PC-9 (cell line): ENCODE measurements at regions not wholly inside any gene's neighbourhood (a gene's known extent, or its start where the extent isn't known, plus 50 kb on each side); places are given as distances from the start of the nearest gene placed in this dataset.

Experiments used
- BruUV-seq: library from RNA; stranded (reverse); fragments of 400-500 nt; replicated peaks from 2 replicates; lab custom pipeline; 2021; lab: Mats Ljungman, UMichigan
- CTCF ChIA-PET: fragments of 300-600 bp; sonication (Branson Sonifier 250); formaldehyde crosslinking; loops from one replicate; lab custom pipeline; 2022; ENCODE audit warnings: antibody characterized with exemption; lab: Charles Lee
- POLR2A ChIA-PET: fragments of 300-600 bp; sonication (Branson Sonifier 250); formaldehyde crosslinking; loops from one replicate; lab custom pipeline; 2022; ENCODE audit warnings: antibody characterized with exemption; ENCODE audit not compliant: unreplicated experiment; lab: Charles Lee
- DNase-seq, 2 experiments: peaks; one replicate each; pipeline versions ENCODE4 v3.0.0 to v3.0.0-alpha.2; 2015 to 2022; ENCODE audit warnings: mixed read lengths in 1 of 2
- H2AFZ ChIP-seq: fragments of 200-600 bp; sonication (generic); 2 replicates; pipeline ENCODE4 v1.8.1; 2017; ENCODE audit warnings: antibody characterized with exemption
- H3F3A ChIP-seq: fragments of 200-600 bp; sonication (generic); 2 replicates; pipeline ENCODE4 v1.8.1; 2017; ENCODE audit warnings: antibody characterized with exemption, mild to moderate bottlenecking, low read depth; ENCODE audit not compliant: insufficient read depth
- H3K27ac ChIP-seq: fragments of 200-600 bp; sonication (generic); 2 replicates; pipeline ENCODE4 v1.6.1; 2016; ENCODE audit warnings: mixed run types
- H3K27me3 ChIP-seq: fragments of 200-600 bp; sonication (generic); 2 replicates; pipeline ENCODE4 v1.6.1; 2016; ENCODE audit warnings: low read depth, mixed run types; ENCODE audit not compliant: insufficient read depth
- H3K36me3 ChIP-seq: fragments of 200-600 bp; sonication (generic); 2 replicates; pipeline ENCODE4 v1.6.1; 2016; ENCODE audit warnings: low read depth, mixed run types
- H3K4me1 ChIP-seq: fragments of 200-600 bp; sonication (generic); replicated peaks from 2 replicates; pipeline ENCODE4 v1.6.1; 2016; ENCODE audit warnings: mixed run types; ENCODE audit not compliant: insufficient read depth
- H3K4me2 ChIP-seq: fragments of 200-600 bp; sonication (generic); 2 replicates; pipeline ENCODE4 v1.6.1; 2017; ENCODE audit warnings: mixed run types
- H3K4me3 ChIP-seq: fragments of 200-600 bp; sonication (generic); 2 replicates; pipeline ENCODE4 v1.6.1; 2016; ENCODE audit warnings: mixed run types
- H3K79me2 ChIP-seq: fragments of 200-600 bp; sonication (generic); 2 replicates; pipeline ENCODE4 v1.6.1; 2017; ENCODE audit warnings: low read depth, mixed run types
- H3K9me2 ChIP-seq: fragments of 200-600 bp; sonication (generic); 2 replicates; pipeline ENCODE4 v1.8.1; 2017; ENCODE audit warnings: mild to moderate bottlenecking; ENCODE audit not compliant: insufficient read depth
- H3K9me3 ChIP-seq: fragments of 200-600 bp; sonication (generic); 2 replicates; pipeline ENCODE4 v1.8.1; 2016; ENCODE audit warnings: low read depth; ENCODE audit not compliant: insufficient read depth
- H4K20me1 ChIP-seq: fragments of 200-600 bp; sonication (generic); 2 replicates; pipeline ENCODE4 v1.8.1; 2017; ENCODE audit not compliant: insufficient read depth
- EZH2 ChIP-seq: fragments of 200-600 bp; sonication (generic); IDR thresholded peaks from 2 replicates; pipeline ENCODE4 v1.8.0; 2017; ENCODE audit warnings: antibody characterized with exemption, low read depth
- intact Hi-C: fragments of 100-400 bp; cut with micrococcal nuclease; formaldehyde crosslinking; loops from one replicate; pipeline ENCODE4 v1.10.0; 2022; ENCODE audit not compliant: unreplicated experiment
- TF ChIP-seq, protein P1 (sequence below): fragments of 200-600 bp; sonication (generic); conservative IDR thresholded peaks from 2 replicates; pipeline ENCODE4 v1.6.1; 2017; ENCODE audit warnings: mixed run types, antibody characterized with exemption, mild to moderate bottlenecking, moderate library complexity

DNA sequence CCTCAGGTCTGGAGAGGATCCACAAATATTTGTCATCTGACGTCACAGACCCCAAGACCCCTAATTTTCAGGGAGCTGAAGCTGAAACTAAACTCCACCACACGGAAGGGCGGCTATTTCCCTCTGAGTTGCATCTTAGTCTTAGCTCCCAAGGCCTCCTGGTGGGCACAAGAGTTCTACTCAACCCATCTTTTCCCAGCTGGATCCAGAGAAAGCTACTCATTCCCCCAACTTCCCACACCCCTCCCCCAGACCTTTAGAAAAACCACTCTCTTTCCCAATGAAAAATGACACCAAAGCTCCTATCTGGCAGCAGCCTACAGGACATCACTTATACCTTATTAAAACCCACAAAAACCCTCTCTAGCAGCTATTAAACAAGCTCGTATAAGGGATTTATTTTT lies 67.1 kb upstream of the SLC1A1 start:
- no TSS peak for BruUV-seq
- no peaks in the 10 kb centered on the region for H3K27me3 ChIP-seq
- TF ChIP-seq, protein P1, sequence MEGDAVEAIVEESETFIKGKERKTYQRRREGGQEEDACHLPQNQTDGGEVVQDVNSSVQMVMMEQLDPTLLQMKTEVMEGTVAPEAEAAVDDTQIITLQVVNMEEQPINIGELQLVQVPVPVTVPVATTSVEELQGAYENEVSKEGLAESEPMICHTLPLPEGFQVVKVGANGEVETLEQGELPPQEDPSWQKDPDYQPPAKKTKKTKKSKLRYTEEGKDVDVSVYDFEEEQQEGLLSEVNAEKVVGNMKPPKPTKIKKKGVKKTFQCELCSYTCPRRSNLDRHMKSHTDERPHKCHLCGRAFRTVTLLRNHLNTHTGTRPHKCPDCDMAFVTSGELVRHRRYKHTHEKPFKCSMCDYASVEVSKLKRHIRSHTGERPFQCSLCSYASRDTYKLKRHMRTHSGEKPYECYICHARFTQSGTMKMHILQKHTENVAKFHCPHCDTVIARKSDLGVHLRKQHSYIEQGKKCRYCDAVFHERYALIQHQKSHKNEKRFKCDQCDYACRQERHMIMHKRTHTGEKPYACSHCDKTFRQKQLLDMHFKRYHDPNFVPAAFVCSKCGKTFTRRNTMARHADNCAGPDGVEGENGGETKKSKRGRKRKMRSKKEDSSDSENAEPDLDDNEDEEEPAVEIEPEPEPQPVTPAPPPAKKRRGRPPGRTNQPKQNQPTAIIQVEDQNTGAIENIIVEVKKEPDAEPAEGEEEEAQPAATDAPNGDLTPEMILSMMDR = no peak
- no peak for TF ChIP-seq EZH2
- ChIA-PET POLR2A (no interaction called here), CTCF (no interaction called here)
- H3K9me2 ChIP-seq = no peaks in the 10 kb centered on the region
- intact Hi-C loops = no loop called here
- H3K27ac ChIP-seq = no peak overlapping the region
- no peak overlapping the region for H2AFZ ChIP-seq
- H3F3A ChIP-seq = peaks cover 12% of the 10 kb centered on the region; the same call in 1 of the 2 replicates
- no peak overlapping the region for H3K4me3 ChIP-seq
- no peaks in the 10 kb centered on the region for H3K79me2 ChIP-seq
- H3K4me1 ChIP-seq = peaks cover 49% of the 10 kb centered on the region
- H4K20me1 ChIP-seq = no peaks in the 10 kb centered on the region
- no peaks in the 10 kb centered on the region for H3K36me3 ChIP-seq
- DNase-seq = no peak
- H3K4me2 ChIP-seq = no peak overlapping the region
- H3K9me3 ChIP-seq = no peaks in the 10 kb centered on the region

DNA sequence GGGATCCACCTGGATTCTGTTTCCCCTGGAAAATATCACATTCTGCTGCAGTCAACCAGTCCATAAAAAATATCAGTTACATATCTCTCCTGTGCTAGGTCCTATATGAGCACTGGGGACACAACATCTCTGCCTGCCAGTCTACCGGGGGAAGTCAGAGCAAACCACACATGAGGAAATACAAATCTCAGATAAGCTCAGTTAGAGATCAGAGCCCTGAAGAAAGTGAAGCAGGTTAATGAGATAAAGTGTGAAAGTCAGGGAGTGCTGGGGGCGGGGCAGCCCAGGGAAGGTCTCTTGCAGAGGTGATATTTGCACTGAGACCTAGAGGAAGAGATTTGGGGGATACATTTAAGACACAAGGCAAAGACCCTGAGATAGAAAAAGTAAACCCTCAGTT lies 67.8 kb upstream of the SLC1A1 start:
- H3K27ac ChIP-seq = no peak overlapping the region
- no peaks in the 10 kb centered on the region for H3K79me2 ChIP-seq
- H3K4me2 ChIP-seq = no peak overlapping the region
- BruUV-seq = no TSS peak
- CTCF ChIA-PET = no interaction called here
- H3F3A ChIP-seq = peaks cover 18% of the 10 kb centered on the region
- no peaks in the 10 kb centered on the region for H4K20me1 ChIP-seq
- H3K9me2 ChIP-seq = no peaks in the 10 kb centered on the region
- H3K27me3 ChIP-seq = no peaks in the 10 kb centered on the region
- DNase-seq = no peak
- TF ChIP-seq, protein P1 = no peak
- no peak for TF ChIP-seq EZH2
- H3K36me3 ChIP-seq = no peaks in the 10 kb centered on the region
- no peak overlapping the region for H2AFZ ChIP-seq
- no peak overlapping the region for H3K4me3 ChIP-seq
- POLR2A ChIA-PET = no interaction called here
- H3K4me1 ChIP-seq = peaks cover 54% of the 10 kb centered on the region
- intact Hi-C loops = no loop called here
- no peaks in the 10 kb centered on the region for H3K9me3 ChIP-seq

DNA sequence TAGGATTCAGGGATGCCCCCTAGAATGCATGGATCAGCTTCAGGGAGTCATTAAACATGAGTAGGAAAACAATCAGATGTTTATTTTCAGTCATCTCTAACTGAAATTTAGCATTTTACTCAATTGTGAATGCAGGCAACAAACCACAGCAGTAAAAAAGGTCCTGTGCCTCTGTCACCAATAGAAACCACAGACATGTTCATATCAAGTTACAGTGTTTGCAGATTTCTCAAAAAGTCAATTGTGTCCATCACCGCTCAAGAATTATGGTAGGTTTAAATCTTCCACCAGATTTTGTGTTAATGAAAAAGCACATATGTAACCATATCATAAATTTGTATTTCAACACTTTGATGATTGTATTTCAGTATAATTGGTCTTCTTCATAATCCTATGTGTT lies 68.4 kb upstream of the SLC1A1 start:
- DNase-seq = peak in 1 of 2 experiments; percentile 54
- Histone ChIP-seq H3K9me3 (no peaks in the 10 kb centered on the region), H3K4me3 (no peak overlapping the region), H3K4me2 (no peak overlapping the region), H3K27ac (no peak overlapping the region), H4K20me1 (no peaks in the 10 kb centered on the region), H3K36me3 (no peaks in the 10 kb centered on the region), H3K4me1 (peaks cover 60% of the 10 kb centered on the region), H3K27me3 (no peaks in the 10 kb centered on the region), H3K79me2 (no peaks in the 10 kb centered on the region), H3K9me2 (no peaks in the 10 kb centered on the region), H3F3A (peaks cover 24% of the 10 kb centered on the region), H2AFZ (no peak overlapping the region)
- intact Hi-C loops = no loop called here
- BruUV-seq = no TSS peak
- TF ChIP-seq EZH2 = no peak
- TF ChIP-seq, protein P1 = no peak
- CTCF ChIA-PET = no interaction called here
- POLR2A ChIA-PET = interaction anchor here (0.5 kb wide), 1 partner anchor 1710 kb away, joined by 14 read pairs; no protein-coding TSS in a partner anchor
